ENCODE measurements at regions not wholly inside any gene's neighbourhood (a gene's known extent, or its start where the extent isn't known, plus 50 kb on each side); places are given as distances from the start of the nearest gene placed in this dataset.

GRCh38 chr6:159399751-159400221 is 230.6 kb downstream of the FNDC1 start:
- H3K9me3 Mint-ChIP-seq, result peaks cover 8 to 64% of the 10 kb centered on the region in 2 experiments
- H4K8ac ChIP-seq (replicated peaks; ENCODE audit: insufficient read length, low read depth, low read length), result no peak overlapping the region
- H3K56ac ChIP-seq (ENCODE audit: insufficient read length, low read depth, low read length), result no peak overlapping the region
- H3K27me3 ChIP-seq (ENCODE audit: insufficient read depth, low read length), result no peaks in the 10 kb centered on the region
- no peak overlapping the region for H2BK120ac ChIP-seq (ENCODE audit: low read depth, low read length, poor library complexity, severe bottlenecking)
- TF ChIP-seq CTCF (conservative IDR thresholded peaks at IDR 0.05), result no peak
- H2AK5ac ChIP-seq (ENCODE audit: insufficient read length, low read length), result no peak overlapping the region
- no peak overlapping the region for H3K9ac ChIP-seq (ENCODE audit: extremely low read depth, insufficient read length, low read length)
- no peaks in the 10 kb centered on the region for H3K79me1 ChIP-seq (ENCODE audit: insufficient read depth, low read depth, low read length, poor library complexity, severe bottlenecking)
- H4K91ac ChIP-seq (ENCODE audit: insufficient read length, low read depth, low read length), result no peak overlapping the region
- no peak overlapping the region for H2BK20ac ChIP-seq (ENCODE audit: low read depth, low read length, poor library complexity, severe bottlenecking)
- no peak overlapping the region for H3K23ac ChIP-seq (ENCODE audit: insufficient read length, low read depth, low read length)
- no CpG with 5 or more reads among the region's 8 CpGs for WGBS (ENCODE audit: extremely low coverage, insufficient read length, low lambda C conversion rate)
- H3K4me2 ChIP-seq (ENCODE audit: insufficient read depth, insufficient read length, low read length), result no peak overlapping the region
- no peaks in the 10 kb centered on the region for H3K9me3 ChIP-seq (ENCODE audit: control insufficient read depth, low read depth, low read length)
- no peak overlapping the region for H2BK5ac ChIP-seq (ENCODE audit: insufficient read length, low read length)
- no peaks in the 10 kb centered on the region for H3K23me2 ChIP-seq (ENCODE audit: insufficient read length, low read depth, low read length, poor library complexity, severe bottlenecking)
- no peaks in the 10 kb centered on the region for H3K4me1 ChIP-seq (ENCODE audit: insufficient read depth, low read length)
- no peak overlapping the region for H3K14ac ChIP-seq (ENCODE audit: insufficient read depth, low read length)
- no peak overlapping the region for H2BK15ac ChIP-seq (ENCODE audit: low read depth, low read length)
- no peak for DNase-seq
- H4K5ac ChIP-seq (ENCODE audit: insufficient read length, low read depth, low read length), result no peak overlapping the region
- no peak overlapping the region for H3K27ac ChIP-seq (ENCODE audit: insufficient read length, low read depth, low read length)
- H3K27ac Mint-ChIP-seq, result no peak overlapping the region
- 0 out of 2 replicates have a peak, but pooled peaks cover 2% of the 10 kb centered on the region for H3K27me3 Mint-ChIP-seq (ENCODE audit: low read depth)
- H3K18ac ChIP-seq (ENCODE audit: insufficient read length, low read depth, low read length), result no peak overlapping the region
- no peak overlapping the region for H2BK12ac ChIP-seq (ENCODE audit: insufficient read length, low read depth, low read length)
- no peaks in the 10 kb centered on the region for H3K4me1 Mint-ChIP-seq
- no peaks in the 10 kb centered on the region for H4K20me1 ChIP-seq (ENCODE audit: control insufficient read depth, insufficient read depth, insufficient read length)
- H3K4me3 Mint-ChIP-seq, result no peak overlapping the region
- no peak overlapping the region for H2AFZ ChIP-seq (ENCODE audit: low read length)
- no peak overlapping the region for H3T11ph ChIP-seq (ENCODE audit: low read length)
- no peak overlapping the region for H3K4ac ChIP-seq (ENCODE audit: low read depth, low read length)
- peaks cover 0 to under 1% (median 0%) of the 10 kb centered on the region in 3 experiments; a peak in 2 of 7 replicates for H3K36me3 Mint-ChIP-seq (ENCODE audit: insufficient read depth in 1 of 3, low read depth in 3 of 3)
- no peaks in the 10 kb centered on the region for H3K79me2 ChIP-seq (ENCODE audit: insufficient read depth, low read length)

Measured in H9 (cell line).